Chondrocyte (in vitro differentiated cells): ENCODE measurements at regions not wholly inside any gene's neighbourhood (a gene's known extent, or its start where the extent isn't known, plus 50 kb on each side); places are given as distances from the start of the nearest gene placed in this dataset.

Experiments used
- DNase-seq: peaks from one replicate; pipeline ENCODE4 v3.0.0; 2021; ENCODE audit warnings: mixed read lengths, low spot score
- H3K27ac Mint-ChIP-seq: one replicate; pipeline ENCODE4 v1.8.0; 2021; ENCODE audit warnings: mild to moderate bottlenecking, moderate library complexity, mixed read lengths; ENCODE audit not compliant: unreplicated experiment
- H3K27me3 Mint-ChIP-seq: 2 replicates; pipeline ENCODE4 v1.8.0; 2021; ENCODE audit warnings: low read depth, mixed read lengths
- H3K36me3 Mint-ChIP-seq: 2 replicates; pipeline ENCODE4 v1.8.0; 2021; ENCODE audit warnings: low read depth, mixed read lengths
- H3K4me1 Mint-ChIP-seq: 2 replicates; pipeline ENCODE4 v1.8.0; 2021; ENCODE audit warnings: low read depth, mild to moderate bottlenecking, mixed read lengths
- H3K4me3 Mint-ChIP-seq: one replicate; pipeline ENCODE4 v1.8.0; 2021; ENCODE audit warnings: mild to moderate bottlenecking, moderate library complexity, mixed read lengths; ENCODE audit not compliant: unreplicated experiment
- H3K9me3 Mint-ChIP-seq: 2 replicates; pipeline ENCODE4 v1.8.0; 2021; ENCODE audit warnings: low read depth, mixed read lengths
- TF ChIP-seq, protein P1 (sequence below): fragments of 200-600 bp; sonication (generic); IDR thresholded peaks from 2 replicates; pipeline ENCODE4 v1.5.0; 2021; ENCODE audit warnings: antibody characterized with exemption, mild to moderate bottlenecking, moderate library complexity

DNA sequence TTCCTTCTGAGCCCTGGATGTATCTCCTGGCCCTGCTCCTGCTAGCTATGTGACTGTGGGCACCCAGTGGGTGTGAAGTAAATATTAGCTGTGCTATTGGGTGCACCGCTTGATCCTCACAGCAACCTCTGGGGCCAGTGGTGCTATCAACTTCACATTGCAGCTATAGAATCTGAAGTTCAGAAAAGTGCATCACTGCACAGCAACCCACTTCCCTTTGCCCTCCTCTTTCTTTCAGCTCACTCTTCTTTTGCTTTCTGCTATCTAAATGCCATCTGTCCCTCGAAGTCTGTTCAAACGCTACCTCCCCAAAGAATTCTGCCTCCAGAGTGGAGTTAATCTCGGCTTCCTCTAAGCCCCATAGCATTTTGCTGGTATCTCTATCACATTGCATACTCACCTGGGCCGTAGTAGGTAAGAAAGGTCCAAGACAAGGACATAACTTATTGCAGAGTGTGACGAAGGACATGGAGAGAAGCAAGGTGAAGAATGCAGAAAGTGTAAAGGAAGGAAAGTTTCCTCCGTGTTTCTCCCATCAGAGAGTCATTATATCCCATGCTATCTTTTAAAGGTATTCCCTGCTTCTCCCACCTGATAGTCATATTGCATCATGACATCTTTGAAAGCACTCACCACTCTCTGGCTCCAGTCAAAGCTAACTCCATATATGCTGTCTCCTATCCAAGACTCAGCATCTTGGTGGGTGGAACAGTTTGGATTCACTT lies 57.1 kb upstream of the BCL6 start:
- DNase-seq = no peak
- TF ChIP-seq, protein P1, sequence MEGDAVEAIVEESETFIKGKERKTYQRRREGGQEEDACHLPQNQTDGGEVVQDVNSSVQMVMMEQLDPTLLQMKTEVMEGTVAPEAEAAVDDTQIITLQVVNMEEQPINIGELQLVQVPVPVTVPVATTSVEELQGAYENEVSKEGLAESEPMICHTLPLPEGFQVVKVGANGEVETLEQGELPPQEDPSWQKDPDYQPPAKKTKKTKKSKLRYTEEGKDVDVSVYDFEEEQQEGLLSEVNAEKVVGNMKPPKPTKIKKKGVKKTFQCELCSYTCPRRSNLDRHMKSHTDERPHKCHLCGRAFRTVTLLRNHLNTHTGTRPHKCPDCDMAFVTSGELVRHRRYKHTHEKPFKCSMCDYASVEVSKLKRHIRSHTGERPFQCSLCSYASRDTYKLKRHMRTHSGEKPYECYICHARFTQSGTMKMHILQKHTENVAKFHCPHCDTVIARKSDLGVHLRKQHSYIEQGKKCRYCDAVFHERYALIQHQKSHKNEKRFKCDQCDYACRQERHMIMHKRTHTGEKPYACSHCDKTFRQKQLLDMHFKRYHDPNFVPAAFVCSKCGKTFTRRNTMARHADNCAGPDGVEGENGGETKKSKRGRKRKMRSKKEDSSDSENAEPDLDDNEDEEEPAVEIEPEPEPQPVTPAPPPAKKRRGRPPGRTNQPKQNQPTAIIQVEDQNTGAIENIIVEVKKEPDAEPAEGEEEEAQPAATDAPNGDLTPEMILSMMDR = no peak
- Mint-ChIP-seq H3K27me3 (no peaks in the 10 kb centered on the region), H3K9me3 (peaks cover 4% of the 10 kb centered on the region), H3K27ac (no peak overlapping the region), H3K36me3 (no peaks in the 10 kb centered on the region), H3K4me1 (no peaks in the 10 kb centered on the region), H3K4me3 (no peak overlapping the region)

GRCh38 chr3:187802928-187803259 lies 57.6 kb upstream of the BCL6 start:
- Mint-ChIP-seq H3K36me3 (no peaks in the 10 kb centered on the region), H3K4me1 (no peaks in the 10 kb centered on the region), H3K4me3 (no peak overlapping the region), H3K27me3 (no peaks in the 10 kb centered on the region), H3K9me3 (peaks cover 4% of the 10 kb centered on the region), H3K27ac (no peak overlapping the region)
- TF ChIP-seq, protein P1 = no peak
- DNase-seq = no peak

- peaks cover 6% of the 10 kb centered on the region for H3K4me1 Mint-ChIP-seq
- peaks cover 4% of the 10 kb centered on the region for H3K9me3 Mint-ChIP-seq
- TF ChIP-seq, protein P1 = no peak
- no peak for DNase-seq
- no peaks in the 10 kb centered on the region for H3K27me3 Mint-ChIP-seq
- no peaks in the 10 kb centered on the region for H3K36me3 Mint-ChIP-seq
- no peak overlapping the region for H3K4me3 Mint-ChIP-seq
- H3K27ac Mint-ChIP-seq = no peak overlapping the region
These were observed 59.0 kb upstream of the BCL6 start for GRCh38 chr3:187804120-187804744.

- H3K36me3 Mint-ChIP-seq = no peaks in the 10 kb centered on the region
- peaks cover 4% of the 10 kb centered on the region for H3K9me3 Mint-ChIP-seq
- DNase-seq = no peak
- H3K27ac Mint-ChIP-seq = no peak overlapping the region
- peaks cover 8% of the 10 kb centered on the region for H3K4me1 Mint-ChIP-seq
- no peak overlapping the region for H3K4me3 Mint-ChIP-seq
- TF ChIP-seq, protein P1 = no peak
- no peaks in the 10 kb centered on the region for H3K27me3 Mint-ChIP-seq
These were observed 59.5 kb upstream of the BCL6 start for GRCh38 chr3:187804745-187805121.

GRCh38 chr3:187805774-187806173 lies 60.5 kb upstream of the BCL6 start:
- Mint-ChIP-seq H3K36me3 (no peaks in the 10 kb centered on the region), H3K27ac (no peak overlapping the region), H3K4me1 (peaks cover 13% of the 10 kb centered on the region), H3K9me3 (peaks cover 4% of the 10 kb centered on the region), H3K27me3 (no peaks in the 10 kb centered on the region), H3K4me3 (no peak overlapping the region)
- TF ChIP-seq, protein P1 = no peak
- DNase-seq = no peak
